Nephron progenitor cell (in vitro differentiated cells): ENCODE measurements at regions not wholly inside any gene's neighbourhood (a gene's known extent, or its start where the extent isn't known, plus 50 kb on each side); places are given as distances from the start of the nearest gene placed in this dataset.
"Not testable (repeated sequence)": the region's sequence is repeated elsewhere in the genome, so short reads cannot be mapped to it uniquely, and the experiment has no call there.

Experiments used
- DNase-seq: peaks from one replicate; pipeline ENCODE4 v3.0.0; 2021
- H3K27ac Mint-ChIP-seq: 2 replicates; pipeline ENCODE4 v1.8.0; 2021; ENCODE audit warnings: mild to moderate bottlenecking, moderate library complexity, mixed read lengths
- H3K27me3 Mint-ChIP-seq: 2 replicates; pipeline ENCODE4 v1.8.0; 2021; ENCODE audit warnings: mild to moderate bottlenecking, low read depth, mixed read lengths; ENCODE audit not compliant: poor library complexity
- H3K36me3 Mint-ChIP-seq: 2 replicates; pipeline ENCODE4 v1.8.0; 2021; ENCODE audit warnings: low read depth, mixed read lengths
- H3K4me1 Mint-ChIP-seq: 2 replicates; pipeline ENCODE4 v1.8.0; 2021; ENCODE audit warnings: mixed read lengths
- H3K4me3 Mint-ChIP-seq: 2 replicates; pipeline ENCODE4 v1.8.0; 2021; ENCODE audit warnings: mild to moderate bottlenecking, moderate library complexity, mixed read lengths
- H3K9me3 Mint-ChIP-seq: 2 replicates; pipeline ENCODE4 v1.8.0; 2021; ENCODE audit warnings: mild to moderate bottlenecking, moderate library complexity, mixed read lengths
- CTCF ChIP-seq: fragments of 200-600 bp; sonication (generic); IDR thresholded peaks from 2 replicates; pipeline ENCODE4 v1.5.0; 2021; ENCODE audit warnings: antibody characterized with exemption

- peaks cover 40% of the 10 kb centered on the region for H3K4me1 Mint-ChIP-seq
- no peaks in the 10 kb centered on the region for H3K27me3 Mint-ChIP-seq
- H3K9me3 Mint-ChIP-seq = peaks cover 4% of the 10 kb centered on the region
- H3K36me3 Mint-ChIP-seq = peaks cover 58% of the 10 kb centered on the region
- H3K27ac Mint-ChIP-seq = no peak overlapping the region
- no peak for TF ChIP-seq CTCF
- no peak overlapping the region for H3K4me3 Mint-ChIP-seq
- DNase-seq = no peak
Measured at GRCh38 chr21:31418377-31419001, 74.4 kb upstream of the TIAM1 start.

GRCh38 chr21:31417214-31417613, 73.2 kb upstream of the TIAM1 start:
- H3K9me3 Mint-ChIP-seq, H3K27me3 Mint-ChIP-seq, H3K4me3 Mint-ChIP-seq, DNase-seq: not testable (repeated sequence)
- H3K27ac Mint-ChIP-seq = peak overlapping the region; percentile 62
- peaks cover 38% of the 10 kb centered on the region for H3K4me1 Mint-ChIP-seq
- peaks cover 54% of the 10 kb centered on the region for H3K36me3 Mint-ChIP-seq

GRCh38 chr21:31416465-31416864, 72.4 kb upstream of the TIAM1 start:
- Mint-ChIP-seq H3K9me3 (peaks cover 4% of the 10 kb centered on the region), H3K27ac (no peak overlapping the region), H3K4me1 (peaks cover 38% of the 10 kb centered on the region), H3K36me3 (peaks cover 54% of the 10 kb centered on the region), H3K27me3 (no peaks in the 10 kb centered on the region), H3K4me3 (no peak overlapping the region)
- TF ChIP-seq CTCF = no peak
- DNase-seq = no peak

GRCh38 chr21:31414263-31415000, 70.4 kb upstream of the TIAM1 start:
- Mint-ChIP-seq H3K9me3 (peaks cover 4% of the 10 kb centered on the region), H3K27ac (no peak overlapping the region), H3K4me3 (no peak overlapping the region), H3K36me3 (peaks cover 46% of the 10 kb centered on the region), H3K27me3 (no peaks in the 10 kb centered on the region), H3K4me1 (peaks cover 38% of the 10 kb centered on the region)
- no peak for DNase-seq
- TF ChIP-seq CTCF = no peak

GRCh38 chr21:31413698-31414097, 69.6 kb upstream of the TIAM1 start:
- no peak for DNase-seq
- Mint-ChIP-seq H3K4me3 (no peak overlapping the region), H3K36me3 (peaks cover 38% of the 10 kb centered on the region), H3K27ac (no peak overlapping the region), H3K27me3 (no peaks in the 10 kb centered on the region), H3K4me1 (peaks cover 33% of the 10 kb centered on the region), H3K9me3 (peaks cover 4% of the 10 kb centered on the region)
- no peak for TF ChIP-seq CTCF

- TF ChIP-seq CTCF = no peak
- no peak overlapping the region for H3K4me3 Mint-ChIP-seq
- no peaks in the 10 kb centered on the region for H3K27me3 Mint-ChIP-seq
- peaks cover 19% of the 10 kb centered on the region for H3K36me3 Mint-ChIP-seq
- peaks cover 32% of the 10 kb centered on the region for H3K4me1 Mint-ChIP-seq
- H3K9me3 Mint-ChIP-seq = no peaks in the 10 kb centered on the region
- H3K27ac Mint-ChIP-seq = no peak overlapping the region
- DNase-seq = peak; percentile 33
Measured at GRCh38 chr21:31410499-31411131, 66.6 kb upstream of the TIAM1 start.
